ENCODE measurements at regions not wholly inside any gene's neighbourhood (a gene's known extent, or its start where the extent isn't known, plus 50 kb on each side); places are given as distances from the start of the nearest gene placed in this dataset.

DNA sequence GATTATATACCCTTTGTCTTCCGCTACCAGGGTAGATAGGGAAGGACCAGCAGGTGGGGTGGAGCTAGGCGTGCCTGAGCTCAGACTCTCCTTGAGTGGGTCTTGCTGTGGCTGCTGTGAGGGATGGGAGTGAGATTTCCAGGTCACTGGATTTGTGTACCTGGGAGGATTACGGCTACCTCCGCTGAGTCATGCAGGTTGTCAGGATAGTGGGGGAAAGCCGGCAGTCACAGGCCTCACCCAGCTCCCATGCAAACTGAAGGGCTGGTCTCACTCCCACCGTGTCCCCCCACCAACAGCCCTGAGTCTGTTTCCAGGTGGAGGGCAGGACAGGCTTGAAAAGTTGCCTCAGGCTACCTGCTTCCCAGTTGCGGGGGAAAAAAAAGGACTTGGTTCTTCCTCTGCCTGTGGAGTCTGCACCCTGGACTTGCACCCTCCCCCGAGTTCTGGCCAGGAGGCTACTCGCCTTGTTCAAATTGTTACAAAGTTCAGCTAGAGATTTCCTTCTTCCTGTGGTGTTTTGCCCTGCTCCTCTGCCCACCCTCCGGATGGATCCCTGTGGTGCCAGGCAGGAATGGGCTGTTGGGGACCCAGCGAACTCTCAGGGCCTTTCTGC, 268.3 kb downstream of the VAPA start:
- DNase-seq, result no peak

DNA sequence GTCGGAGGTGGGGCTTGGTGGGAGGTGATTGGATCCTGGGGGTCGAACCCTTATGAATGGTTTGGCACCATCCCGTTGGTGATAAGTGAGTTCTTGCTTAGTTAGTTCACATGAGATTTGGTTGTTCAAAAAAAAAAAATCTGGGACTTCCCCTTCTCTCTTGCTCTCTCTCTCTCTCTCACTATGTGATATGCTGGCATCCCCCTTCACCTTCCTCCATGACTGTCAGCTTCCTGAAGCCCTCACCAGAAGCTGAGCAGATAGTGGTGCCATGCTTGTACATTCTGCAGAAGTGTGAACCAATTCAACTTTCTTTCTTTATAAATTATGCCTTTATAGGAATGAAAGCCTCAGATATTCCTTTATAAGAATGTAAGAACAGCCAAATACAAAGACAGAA, 269.7 kb upstream of the APCDD1 start:
- DNase-seq, result no peak

DNA sequence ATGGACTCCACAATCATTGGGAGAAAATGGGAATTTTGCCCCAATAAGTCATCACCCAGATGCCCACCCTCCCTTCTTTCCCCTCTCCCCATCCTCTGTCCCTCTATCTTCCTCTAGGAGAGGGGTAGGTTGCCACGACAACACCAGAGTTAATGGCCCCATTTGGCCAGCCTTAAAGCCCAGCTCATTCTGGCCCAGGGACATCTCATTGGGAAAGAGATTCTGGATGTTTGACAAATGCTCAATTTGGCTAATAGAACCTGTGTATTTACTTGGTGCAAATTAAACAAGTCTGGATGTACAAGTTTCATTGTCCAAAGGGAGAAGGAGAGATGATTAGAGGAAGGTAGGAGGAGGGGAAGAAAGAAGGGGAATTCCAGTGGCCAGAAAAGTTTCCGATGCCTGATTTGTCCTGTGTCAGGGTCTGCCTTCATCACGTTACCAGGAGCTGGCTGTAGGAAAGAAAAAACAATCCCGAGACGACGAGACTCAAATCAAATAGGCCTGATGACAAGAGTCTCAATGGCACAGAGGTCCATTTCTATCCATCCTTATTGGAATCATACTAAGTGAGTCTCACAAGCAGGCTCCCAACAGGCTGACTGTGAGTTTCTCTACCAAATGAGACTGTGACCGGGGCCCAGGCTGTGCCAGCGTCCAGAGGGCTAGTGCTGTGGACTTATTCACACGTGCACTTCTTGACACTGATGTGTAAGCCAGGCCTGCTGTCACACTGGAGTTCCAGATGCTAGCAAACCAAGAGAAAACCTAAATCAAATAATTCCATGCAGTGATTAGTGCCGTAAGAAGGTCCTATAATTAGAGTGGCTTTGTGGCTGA, 265.2 kb upstream of the APCDD1 start:
- DNase-seq, result no peak

DNA sequence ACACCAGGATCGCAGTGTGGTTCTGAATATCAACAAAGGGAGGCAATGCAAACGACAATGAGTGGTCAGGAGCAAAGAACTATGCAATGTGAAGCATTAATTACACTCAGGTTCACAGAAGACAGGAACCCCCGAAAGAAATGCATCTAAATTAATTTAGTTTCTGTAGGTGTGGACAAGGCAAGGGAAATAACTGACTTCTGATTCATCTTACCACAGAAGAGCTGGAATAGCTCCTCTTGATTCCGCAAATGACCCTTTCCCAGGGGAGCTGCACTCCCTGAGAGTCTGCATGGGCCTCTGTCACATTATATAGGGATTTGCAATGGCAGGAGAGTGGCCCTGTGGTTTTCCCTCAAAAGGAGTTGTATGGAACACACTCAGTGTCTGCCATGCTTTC, 263.9 kb upstream of the APCDD1 start:
- no peak for DNase-seq

DNA sequence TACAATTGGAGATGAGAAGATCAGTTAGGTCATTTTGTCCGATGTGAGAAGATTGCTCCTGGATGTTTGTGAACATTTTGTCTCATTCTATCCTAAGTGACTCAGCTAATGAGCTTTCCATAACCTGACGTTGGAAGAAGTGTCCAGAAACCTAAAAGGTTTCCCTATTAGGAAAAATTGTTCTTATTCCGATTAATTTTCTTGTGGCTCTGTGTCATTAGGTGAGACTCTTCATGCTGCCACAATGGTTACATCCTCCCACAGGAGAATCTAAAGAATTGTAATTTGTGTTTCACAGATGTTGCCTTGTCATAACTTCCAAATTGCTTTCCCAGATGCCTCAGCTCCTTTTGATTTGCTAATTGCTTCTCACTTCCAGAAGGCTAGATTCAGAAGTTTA, 261.0 kb upstream of the APCDD1 start:
- no peak for DNase-seq

DNA sequence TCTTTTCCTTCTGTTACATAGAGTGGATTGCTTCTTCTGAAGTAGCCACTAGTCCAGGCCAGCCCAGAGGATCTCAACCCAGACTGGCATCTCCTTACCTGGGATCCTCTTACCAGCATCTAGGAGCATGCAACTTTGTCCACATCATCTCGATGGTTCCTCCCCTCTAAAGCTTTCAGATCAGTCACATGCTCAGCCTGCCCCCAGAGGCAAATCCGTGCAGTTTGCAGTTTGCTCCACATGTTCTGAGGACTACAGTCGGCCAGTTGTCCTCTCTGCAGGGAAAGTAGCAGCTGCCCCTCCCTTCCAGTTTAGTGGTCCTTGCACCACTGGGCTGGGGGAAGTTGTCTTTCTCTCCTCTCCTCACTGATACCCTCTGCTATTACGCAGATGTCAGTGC, 259.8 kb upstream of the APCDD1 start:
- no peak for DNase-seq

DNA sequence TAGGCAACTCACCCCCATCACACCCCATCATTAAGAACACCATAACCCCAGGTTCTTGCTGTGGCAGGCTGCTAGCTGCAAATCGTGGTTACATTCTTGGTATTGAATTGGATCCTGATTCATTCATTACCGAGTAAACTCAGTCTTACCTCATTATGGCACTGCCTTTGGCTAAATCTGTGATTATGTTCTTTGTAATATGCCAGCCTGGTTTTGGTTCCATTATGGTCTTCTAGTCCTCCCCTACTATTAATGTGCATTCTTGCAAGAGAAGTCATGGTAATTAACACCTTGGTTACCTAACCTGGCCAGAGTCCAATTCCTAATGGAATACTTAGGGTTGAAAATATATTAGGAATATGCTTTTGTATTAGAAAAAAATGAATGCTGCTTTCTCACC, 258.9 kb upstream of the APCDD1 start:
- no peak for DNase-seq

DNA sequence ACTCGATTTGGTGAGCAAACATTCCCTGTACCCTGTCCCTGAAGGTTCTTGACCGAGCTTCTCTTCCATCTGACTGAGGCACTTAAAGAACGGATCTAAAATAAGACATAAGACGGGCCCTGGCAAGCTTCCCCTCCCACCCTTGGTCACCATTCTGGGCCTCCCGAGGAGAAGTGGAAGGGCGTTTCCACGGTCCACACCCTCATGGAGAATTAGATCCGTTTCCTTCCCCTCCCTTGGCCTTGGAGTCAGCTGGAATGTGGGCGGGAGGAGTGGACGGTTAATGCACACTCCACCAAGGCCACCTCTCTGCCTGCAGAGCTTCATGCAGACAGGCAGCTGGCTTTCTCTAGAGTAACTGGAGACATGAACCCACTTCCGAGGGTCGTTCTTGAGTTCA, 257.3 kb upstream of the APCDD1 start:
- DNase-seq, result no peak

DNA sequence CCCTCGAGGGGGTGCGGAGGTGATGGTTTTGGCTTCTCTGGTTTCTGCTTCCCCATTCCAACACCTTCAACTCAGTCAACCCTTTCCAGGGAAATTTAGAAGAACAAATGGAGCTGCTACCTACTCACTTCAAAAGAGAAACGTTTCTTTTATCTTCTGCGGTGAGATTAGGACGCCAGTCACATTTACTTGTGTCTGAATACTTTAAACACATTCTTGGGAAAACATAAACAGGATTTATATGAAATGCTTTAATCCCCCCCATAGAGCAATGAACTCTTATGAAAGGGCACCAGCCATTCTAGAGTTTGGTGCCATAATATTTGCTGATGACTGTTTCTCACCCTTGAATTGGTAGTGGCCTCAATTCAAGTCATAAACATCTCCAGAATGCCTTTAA, 253.2 kb upstream of the APCDD1 start:
- DNase-seq, result no peak

DNA sequence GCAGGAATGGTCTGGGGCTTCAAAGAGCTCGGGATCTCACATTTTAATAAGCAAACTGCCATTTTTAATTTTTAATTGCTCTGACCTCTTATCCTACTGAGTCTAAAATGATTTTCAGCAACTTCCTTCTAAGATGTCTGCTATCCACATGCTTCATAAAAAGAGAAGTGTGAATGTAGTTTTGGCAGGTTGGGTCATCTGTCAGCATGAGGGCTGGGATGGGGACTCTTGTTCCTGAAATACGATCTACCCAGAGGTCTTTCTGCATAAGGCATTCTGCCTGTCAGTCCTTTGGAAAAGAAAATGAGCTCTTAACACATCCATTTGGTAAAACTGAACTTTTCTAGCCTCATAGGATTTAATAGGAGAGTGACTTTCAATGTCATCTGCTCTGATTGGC, 252.8 kb upstream of the APCDD1 start:
- DNase-seq, result peak; percentile 69 to 75

DNA sequence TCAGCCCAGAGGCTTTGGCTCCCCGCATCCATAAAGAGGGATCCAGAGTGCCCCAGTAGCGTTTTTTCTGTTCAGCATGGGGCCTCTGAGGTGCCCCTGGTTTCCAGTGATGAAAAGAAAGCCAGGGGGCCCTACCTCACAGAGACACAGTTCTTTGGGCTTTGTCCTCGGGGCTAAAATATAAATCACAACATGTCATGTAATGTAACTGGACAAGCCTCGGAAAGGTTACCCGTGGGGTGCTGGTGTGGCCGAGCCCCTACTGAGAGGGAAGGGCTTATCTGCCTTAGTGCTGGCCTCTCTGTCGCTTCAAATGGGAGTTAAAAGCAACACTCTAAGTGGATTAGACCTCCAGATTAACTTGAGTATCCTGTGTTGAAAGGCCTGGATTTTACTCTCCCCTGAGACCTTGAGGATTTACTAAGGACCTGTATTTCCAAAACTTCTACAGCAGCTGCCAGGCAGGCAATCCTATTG, 251.6 kb upstream of the APCDD1 start:
- no peak for DNase-seq

DNA sequence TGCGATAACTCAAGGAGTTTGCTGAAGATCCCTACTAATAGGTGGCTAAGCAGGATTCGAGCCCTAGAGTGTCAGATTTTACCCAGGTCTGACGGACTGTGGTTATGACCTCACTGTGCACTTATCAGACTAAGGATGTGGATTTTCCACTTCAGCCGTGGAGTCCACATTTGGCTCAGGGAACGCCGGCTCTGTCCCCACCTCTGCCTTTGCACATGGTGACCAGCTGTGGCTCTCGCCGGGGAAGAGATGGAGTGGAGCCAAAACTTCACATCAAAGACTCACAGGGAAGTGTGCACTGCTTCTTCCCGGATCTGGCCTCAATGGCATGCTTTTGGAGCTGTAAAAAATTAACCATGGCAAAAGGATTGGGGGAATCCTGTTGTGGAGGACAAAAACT, 249.3 kb upstream of the APCDD1 start:
- no peak for DNase-seq

DNA sequence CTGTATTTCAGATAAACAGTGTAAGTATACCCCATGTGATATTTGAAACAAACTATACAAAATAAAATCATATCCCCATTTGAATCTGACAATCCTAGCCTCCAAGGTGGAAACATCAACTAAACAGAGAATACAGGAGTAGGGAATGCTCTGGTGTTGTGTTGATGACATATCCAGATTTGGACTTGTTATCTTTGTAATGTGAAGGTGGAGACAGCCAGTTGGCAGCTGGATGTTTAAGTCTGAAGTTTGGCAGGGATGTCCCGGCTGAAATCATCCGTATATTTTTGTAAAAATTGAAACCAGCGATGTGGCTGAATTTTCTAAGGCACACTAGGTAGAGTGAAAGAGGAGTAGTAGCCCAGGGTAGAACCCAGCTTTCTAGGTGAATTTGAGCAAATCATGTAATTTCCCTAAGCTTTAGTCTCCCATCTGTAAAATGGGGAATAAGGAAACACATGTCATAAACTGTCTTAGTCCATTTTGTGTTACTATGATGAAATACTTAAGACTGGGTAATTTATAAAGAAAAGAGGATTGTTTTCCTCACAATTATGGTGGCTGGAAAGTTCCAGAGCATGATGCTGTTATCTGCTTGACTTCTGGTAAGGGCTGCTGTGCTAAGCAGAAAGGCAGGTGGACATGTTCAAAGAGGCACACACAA, 246.6 kb upstream of the APCDD1 start:
- DNase-seq, result no peak

DNA sequence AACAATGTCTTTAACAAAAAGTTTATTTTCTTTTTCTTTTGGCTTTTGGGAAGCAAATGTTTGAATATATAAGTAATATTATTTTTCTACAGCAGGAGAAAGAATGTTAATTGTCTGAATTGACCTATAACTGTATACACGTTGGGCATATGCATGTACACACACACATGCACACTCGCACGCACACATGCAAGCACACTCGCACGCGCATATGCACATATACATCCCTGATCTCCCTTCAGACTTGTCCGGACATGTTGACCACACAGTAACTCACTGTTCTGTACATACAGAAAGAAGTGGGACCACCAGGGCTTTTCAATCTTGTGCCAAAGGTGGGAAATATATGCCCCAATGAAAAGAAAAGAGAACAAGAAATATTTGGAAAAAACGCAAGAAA, 245.1 kb upstream of the APCDD1 start:
- DNase-seq, result no peak

DNA sequence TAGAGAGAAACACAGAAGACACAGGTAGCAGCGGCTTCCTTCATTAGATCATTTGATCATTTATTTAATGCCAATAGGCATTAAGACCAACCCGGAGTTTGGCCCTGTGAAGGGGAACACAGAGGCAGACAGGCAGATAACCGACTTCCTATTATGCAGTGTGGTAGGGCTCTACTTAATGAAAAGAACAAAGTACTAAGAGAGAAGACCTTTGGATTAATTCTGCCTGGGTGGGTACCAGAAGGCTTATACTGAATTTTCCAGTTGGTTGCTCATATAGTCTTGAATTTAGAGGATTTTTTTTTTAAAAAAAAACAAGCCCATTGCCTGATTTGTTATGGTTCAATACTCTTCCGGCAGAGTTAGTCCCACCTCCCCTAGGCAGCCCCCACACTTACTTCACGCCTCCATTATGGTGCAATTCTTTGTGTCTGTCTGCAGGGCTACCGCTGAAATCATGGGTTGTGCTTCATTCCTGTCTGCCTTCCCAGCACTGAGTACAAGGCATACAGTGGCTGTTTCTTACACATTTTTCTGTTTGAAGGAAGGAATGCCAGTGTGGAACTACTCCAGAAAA, 244.3 kb upstream of the APCDD1 start:
- DNase-seq, result no peak

DNA sequence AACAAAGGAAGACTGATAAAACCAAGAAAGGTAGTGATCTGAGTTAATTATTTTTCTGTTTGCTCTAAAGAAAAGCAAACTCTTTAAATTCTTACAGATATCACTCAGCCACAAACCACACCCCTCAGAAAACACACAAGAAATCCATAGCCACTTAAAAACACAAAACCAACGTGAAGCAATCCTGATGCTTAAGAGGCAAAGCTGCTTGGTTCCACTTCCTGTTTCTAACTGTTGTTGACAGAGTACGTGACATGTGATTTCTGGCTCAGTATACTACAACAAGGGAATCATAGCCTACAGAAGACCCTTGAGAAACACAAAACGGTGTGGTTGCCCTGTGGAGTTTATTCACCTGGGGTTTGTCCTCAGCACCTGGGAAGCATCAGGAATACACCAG, 240.9 kb upstream of the APCDD1 start:
- DNase-seq, result peak; percentile 88 to 89

DNA sequence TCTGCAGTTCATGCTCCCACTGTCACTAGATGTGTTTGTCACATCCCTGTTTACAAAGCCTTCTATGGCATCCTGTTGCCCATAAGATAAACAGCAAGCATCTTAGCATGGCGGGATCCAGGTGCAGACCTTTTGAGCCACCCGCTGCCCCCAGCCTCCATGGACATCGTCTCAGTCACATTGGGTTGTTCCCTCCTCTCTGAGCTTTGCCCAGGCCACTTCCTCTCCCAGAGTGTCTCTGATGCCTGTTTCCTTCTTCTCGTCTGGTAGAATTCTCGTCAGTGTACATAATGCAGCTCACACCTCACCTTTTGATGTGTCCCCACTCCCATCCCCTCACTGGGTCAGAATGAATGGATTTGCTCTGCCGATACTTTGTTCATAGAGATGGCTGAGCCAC, 239.0 kb upstream of the APCDD1 start:
- no peak for DNase-seq

DNA sequence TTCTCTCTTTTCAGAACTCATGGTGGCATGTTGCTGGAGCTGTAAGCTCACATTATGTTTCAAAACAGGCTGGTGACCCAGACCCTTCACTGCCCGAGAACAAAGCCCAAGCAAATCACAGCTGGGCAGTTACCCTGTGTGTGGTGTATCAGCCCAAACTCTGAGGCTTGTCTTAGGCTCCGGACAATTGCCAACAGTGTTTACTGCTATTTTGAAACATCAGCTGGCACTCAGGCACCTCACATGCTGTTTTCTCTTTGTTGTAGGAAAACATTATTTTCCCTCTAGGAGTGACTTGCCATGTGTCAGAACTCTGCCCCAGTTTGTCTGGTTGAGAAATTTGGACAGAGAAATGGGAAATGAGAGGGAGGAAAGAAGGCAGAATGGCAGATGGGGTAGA, 237.6 kb upstream of the APCDD1 start:
- DNase-seq, result no peak

DNA sequence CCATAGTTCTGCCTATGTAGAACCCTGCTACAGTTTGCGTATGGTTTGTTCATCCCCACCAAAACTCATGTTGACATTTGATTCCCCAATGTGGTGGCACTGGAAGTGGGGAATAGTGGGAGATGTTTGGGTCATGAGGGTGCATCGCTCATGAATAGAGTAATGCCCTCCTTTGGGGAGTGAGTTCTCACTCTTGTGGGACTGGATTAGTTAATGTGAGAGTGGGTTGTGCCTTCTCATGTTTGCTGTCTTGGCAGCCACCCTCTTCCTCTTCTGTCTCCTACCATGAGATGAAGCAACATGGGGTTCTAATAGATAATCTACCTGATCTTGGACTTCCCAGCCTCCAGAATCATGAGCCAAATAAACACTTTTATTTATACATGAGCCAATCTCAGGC, 237.2 kb upstream of the APCDD1 start:
- no peak for DNase-seq

DNA sequence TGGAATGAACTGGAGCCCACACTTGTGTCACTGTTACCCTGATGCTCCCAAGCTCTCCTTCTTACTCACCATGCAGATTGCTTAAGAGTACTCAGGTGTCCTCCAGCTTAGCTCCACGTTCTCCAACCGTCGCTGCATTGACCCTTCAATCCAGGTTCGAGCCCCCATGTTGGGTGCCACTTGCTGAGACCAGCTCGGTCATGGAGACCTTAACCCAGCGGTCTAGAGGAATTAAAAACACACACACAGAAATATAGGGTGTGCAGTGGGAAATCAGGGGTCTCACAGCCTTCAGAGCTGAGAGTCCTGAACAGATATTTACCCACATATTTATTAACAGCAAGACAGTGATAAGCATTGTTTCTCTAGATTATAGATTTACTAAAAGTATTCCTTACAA, 229.1 kb upstream of the APCDD1 start:
- DNase-seq, result no peak

DNA sequence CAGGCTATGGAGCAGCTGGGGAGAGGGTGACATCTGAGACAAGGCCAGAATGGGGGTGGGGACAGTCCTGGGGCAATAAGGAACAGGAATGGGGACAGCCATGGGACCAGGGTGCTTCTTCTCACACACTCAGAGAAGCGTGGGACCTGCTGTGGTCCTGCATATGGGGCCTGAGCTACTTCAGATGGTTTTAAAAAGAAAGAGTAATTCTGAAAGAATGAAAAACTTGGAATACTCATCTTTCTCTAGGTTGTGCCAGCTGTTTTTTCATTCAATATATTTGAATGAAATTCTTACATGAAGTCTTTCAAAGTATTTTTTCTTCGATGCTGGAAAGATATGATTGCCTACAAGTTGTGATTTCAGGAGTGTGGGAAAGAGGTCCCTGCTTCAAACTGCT, 227.5 kb upstream of the APCDD1 start:
- DNase-seq, result no peak

DNA sequence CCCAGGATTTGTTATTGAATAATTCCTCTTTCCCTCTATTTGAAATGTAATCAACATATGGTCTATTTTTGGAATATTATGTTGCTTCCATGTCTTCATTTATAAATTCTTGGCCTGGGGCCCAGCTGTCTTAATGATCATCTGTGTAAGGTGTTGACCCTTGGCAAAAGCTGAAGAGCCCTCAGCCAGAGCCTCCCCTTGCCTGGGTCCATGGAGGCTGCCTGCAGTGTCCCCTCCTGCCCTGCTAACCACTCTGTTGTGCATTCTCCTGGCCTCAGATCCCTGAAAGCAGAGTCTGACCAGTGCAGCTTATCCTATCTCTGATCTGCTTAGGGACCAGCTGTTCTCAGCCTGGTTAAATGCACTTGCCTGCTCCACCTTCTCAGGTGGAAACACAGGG, 226.1 kb upstream of the APCDD1 start:
- DNase-seq, result no peak

DNA sequence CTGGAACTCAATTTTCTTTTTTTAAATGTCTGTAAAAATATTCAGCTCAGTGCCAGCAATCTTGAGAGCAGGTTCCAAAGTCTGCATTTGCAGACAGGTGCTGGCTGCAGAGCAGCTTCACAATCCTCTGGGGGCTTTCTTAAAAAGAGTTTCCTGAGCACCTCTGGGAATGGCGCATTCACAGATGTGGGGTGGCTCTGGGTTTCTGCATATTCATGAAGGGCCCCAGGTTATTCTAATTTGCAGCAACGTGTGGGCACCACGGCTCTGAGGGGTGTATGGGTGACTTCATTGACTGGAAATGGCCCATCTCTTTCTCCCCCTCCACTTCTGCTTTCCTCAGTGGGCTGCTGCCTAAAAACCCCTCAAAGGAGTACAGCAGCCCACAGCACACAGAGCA, 225.0 kb upstream of the APCDD1 start:
- DNase-seq, result no peak

DNA sequence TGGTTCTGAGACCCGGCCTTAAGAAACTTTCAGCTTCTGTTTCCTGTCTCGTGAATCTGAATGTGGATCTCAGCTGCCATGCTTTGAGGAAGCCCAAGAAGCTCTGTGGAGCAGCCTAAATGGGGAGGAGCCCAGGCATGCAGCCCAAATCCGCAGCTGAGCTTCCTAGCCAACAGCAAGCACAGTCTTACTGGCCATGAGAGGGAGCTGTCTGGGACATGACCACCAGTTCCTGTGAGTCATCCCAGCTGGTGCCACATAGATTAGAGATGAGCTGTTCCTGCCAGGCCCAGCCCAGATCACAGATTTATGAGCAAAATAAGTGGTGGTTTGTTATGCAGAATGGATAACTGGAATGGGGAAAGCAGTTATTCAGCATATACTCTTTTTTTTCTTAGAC, 224.4 kb upstream of the APCDD1 start:
- DNase-seq, result peak in 1 of 2 experiments; percentile 17
